T-helper 17 cell (primary cell): ENCODE measurements at regions not wholly inside any gene's neighbourhood (a gene's known extent, or its start where the extent isn't known, plus 50 kb on each side); places are given as distances from the start of the nearest gene placed in this dataset.
A peak's percentile ranks its signal among the peaks of the same experiment; 100 is the strongest.

Experiments
- ATAC-seq: fragments of 150-1000 bp; cut with Tn5 transposase; 2 replicates; pipeline ENCODE4 v1.10.0; 2021; ENCODE audit warnings: mild to moderate bottlenecking, moderate library complexity
- DNase-seq, 3 donors: peaks; one replicate each; pipeline versions ENCODE4 v3.0.0 to v3.0.0-alpha.2; 2020 to 2021
- H3K9me3 ChIP-seq: one replicate; pipeline ENCODE4 v1.7.0; 2013; ENCODE audit warnings: low read length, mild to moderate bottlenecking; ENCODE audit not compliant: control insufficient read depth, poor library complexity, severe bottlenecking
- H3K27ac Mint-ChIP-seq: one replicate; pipeline ENCODE4 v1.8.0; 2022; ENCODE audit warnings: mild to moderate bottlenecking, moderate library complexity, mixed read lengths
- H3K27me3 Mint-ChIP-seq: one replicate; pipeline ENCODE4 v1.8.0; 2022; ENCODE audit warnings: mixed read lengths
- H3K36me3 Mint-ChIP-seq: one replicate; pipeline ENCODE4 v1.8.0; 2022; ENCODE audit warnings: low read depth, mixed read lengths
- H3K4me1 Mint-ChIP-seq: one replicate; pipeline ENCODE4 v1.8.0; 2022; ENCODE audit warnings: mild to moderate bottlenecking, mixed read lengths
- H3K4me3 Mint-ChIP-seq: one replicate; pipeline ENCODE4 v1.8.0; 2022; ENCODE audit warnings: mild to moderate bottlenecking, moderate library complexity, mixed read lengths

- H3K27ac Mint-ChIP-seq: no peak overlapping the region
- no peak for ATAC-seq
- H3K9me3 ChIP-seq: no peaks in the 10 kb centered on the region
- no peaks in the 10 kb centered on the region for H3K27me3 Mint-ChIP-seq
- DNase-seq: no peak
- H3K36me3 Mint-ChIP-seq: no peaks in the 10 kb centered on the region
- no peak overlapping the region for H3K4me3 Mint-ChIP-seq
- H3K4me1 Mint-ChIP-seq: peaks cover 2% of the 10 kb centered on the region
These were observed 583.6 kb downstream of the BCL11B start for GRCh38 chr14:98688446-98688845.

GRCh38 chr14:98689951-98690350, 582.0 kb downstream of the BCL11B start:
- H3K27me3 Mint-ChIP-seq: no peaks in the 10 kb centered on the region
- no peak overlapping the region for H3K4me3 Mint-ChIP-seq
- H3K9me3 ChIP-seq: no peaks in the 10 kb centered on the region
- no peak for DNase-seq
- ATAC-seq: no peak
- no peaks in the 10 kb centered on the region for H3K4me1 Mint-ChIP-seq
- H3K36me3 Mint-ChIP-seq: no peaks in the 10 kb centered on the region
- H3K27ac Mint-ChIP-seq: no peak overlapping the region

GRCh38 chr14:98692832-98693231, 579.2 kb downstream of the BCL11B start:
- Mint-ChIP-seq H3K4me1 (no peaks in the 10 kb centered on the region), H3K36me3 (peaks cover 3% of the 10 kb centered on the region), H3K4me3 (no peak overlapping the region), H3K27me3 (no peaks in the 10 kb centered on the region), H3K27ac (no peak overlapping the region)
- DNase-seq: no peak
- no peaks in the 10 kb centered on the region for H3K9me3 ChIP-seq
- ATAC-seq: no peak

GRCh38 chr14:98694541-98694940, 577.5 kb downstream of the BCL11B start:
- H3K4me1 Mint-ChIP-seq: no peaks in the 10 kb centered on the region
- no peak overlapping the region for H3K4me3 Mint-ChIP-seq
- no peaks in the 10 kb centered on the region for H3K9me3 ChIP-seq
- no peak overlapping the region for H3K27ac Mint-ChIP-seq
- no peaks in the 10 kb centered on the region for H3K27me3 Mint-ChIP-seq
- DNase-seq: no peak
- H3K36me3 Mint-ChIP-seq: peaks cover 3% of the 10 kb centered on the region
- ATAC-seq: no peak

- Mint-ChIP-seq H3K27me3 (no peaks in the 10 kb centered on the region), H3K4me1 (no peaks in the 10 kb centered on the region)
- no peak for ATAC-seq
These were observed 576.2 kb downstream of the BCL11B start for GRCh38 chr14:98695809-98696208.

GRCh38 chr14:98698341-98698740, 573.7 kb downstream of the BCL11B start:
- H3K27me3 Mint-ChIP-seq: no peaks in the 10 kb centered on the region
- DNase-seq (no peak), ATAC-seq (no peak)
- H3K4me1 Mint-ChIP-seq: no peaks in the 10 kb centered on the region
- H3K9me3 ChIP-seq: no peaks in the 10 kb centered on the region
- no peak overlapping the region for H3K27ac Mint-ChIP-seq
- no peak overlapping the region for H3K4me3 Mint-ChIP-seq
- peaks cover 3% of the 10 kb centered on the region for H3K36me3 Mint-ChIP-seq

More at GRCh38 chr14:98695809-98696208, 576.2 kb downstream of the BCL11B start:
- no peak overlapping the region for H3K4me3 Mint-ChIP-seq
- no peak overlapping the region for H3K27ac Mint-ChIP-seq
- peaks cover 3% of the 10 kb centered on the region for H3K36me3 Mint-ChIP-seq
- DNase-seq: no peak
- H3K9me3 ChIP-seq: no peaks in the 10 kb centered on the region

GRCh38 chr14:98700748-98701147, 571.2 kb downstream of the BCL11B start:
- H3K27ac Mint-ChIP-seq: no peak overlapping the region
- DNase-seq (no peak), ATAC-seq (no peak)
- H3K27me3 Mint-ChIP-seq: no peaks in the 10 kb centered on the region
- H3K36me3 Mint-ChIP-seq: peaks cover 2% of the 10 kb centered on the region
- peaks cover 11% of the 10 kb centered on the region for H3K4me1 Mint-ChIP-seq
- no peaks in the 10 kb centered on the region for H3K9me3 ChIP-seq
- no peak overlapping the region for H3K4me3 Mint-ChIP-seq

GRCh38 chr14:98701377-98701776, 570.6 kb downstream of the BCL11B start:
- no peak overlapping the region for H3K4me3 Mint-ChIP-seq
- DNase-seq: no peak
- no peaks in the 10 kb centered on the region for H3K9me3 ChIP-seq
- ATAC-seq: no peak
- no peaks in the 10 kb centered on the region for H3K36me3 Mint-ChIP-seq
- H3K4me1 Mint-ChIP-seq: peaks cover 11% of the 10 kb centered on the region
- no peak overlapping the region for H3K27ac Mint-ChIP-seq
- H3K27me3 Mint-ChIP-seq: no peaks in the 10 kb centered on the region

GRCh38 chr14:98704441-98704840, 567.6 kb downstream of the BCL11B start:
- no peaks in the 10 kb centered on the region for H3K27me3 Mint-ChIP-seq
- H3K36me3 Mint-ChIP-seq: no peaks in the 10 kb centered on the region
- peak overlapping the region; percentile 59 for H3K4me3 Mint-ChIP-seq
- DNase-seq (no peak), ATAC-seq (no peak)
- no peaks in the 10 kb centered on the region for H3K9me3 ChIP-seq
- peaks cover 11% of the 10 kb centered on the region for H3K4me1 Mint-ChIP-seq
- H3K27ac Mint-ChIP-seq: peak overlapping the region; percentile 49

GRCh38 chr14:98705871-98706300, 566.1 kb downstream of the BCL11B start:
- Mint-ChIP-seq H3K4me3 (no peak overlapping the region), H3K27ac (no peak overlapping the region), H3K4me1 (peaks cover 15% of the 10 kb centered on the region), H3K36me3 (peaks cover 3% of the 10 kb centered on the region), H3K27me3 (no peaks in the 10 kb centered on the region)
- no peak for DNase-seq
- no peaks in the 10 kb centered on the region for H3K9me3 ChIP-seq
- ATAC-seq: no peak

GRCh38 chr14:98707522-98707921, 564.5 kb downstream of the BCL11B start:
- ATAC-seq (no peak), DNase-seq (no peak)
- Mint-ChIP-seq H3K36me3 (peaks cover 5% of the 10 kb centered on the region), H3K27ac (no peak overlapping the region), H3K27me3 (no peaks in the 10 kb centered on the region), H3K4me1 (peaks cover 23% of the 10 kb centered on the region), H3K4me3 (no peak overlapping the region)
- no peaks in the 10 kb centered on the region for H3K9me3 ChIP-seq

- H3K36me3 Mint-ChIP-seq: peaks cover 5% of the 10 kb centered on the region
- no peaks in the 10 kb centered on the region for H3K9me3 ChIP-seq
- no peak overlapping the region for H3K4me3 Mint-ChIP-seq
- H3K4me1 Mint-ChIP-seq: peaks cover 23% of the 10 kb centered on the region
- no peaks in the 10 kb centered on the region for H3K27me3 Mint-ChIP-seq
- ATAC-seq: no peak
- DNase-seq: no peak
- peak overlapping the region; percentile 3 for H3K27ac Mint-ChIP-seq
These were observed 563.4 kb downstream of the BCL11B start for GRCh38 chr14:98708555-98708954.

GRCh38 chr14:98711453-98711852, 560.5 kb downstream of the BCL11B start:
- Mint-ChIP-seq H3K4me1 (peaks cover 12% of the 10 kb centered on the region), H3K4me3 (peak overlapping the region; percentile 10)

GRCh38 chr14:98714626-98715425, 557.2 kb downstream of the BCL11B start:
- ATAC-seq (no peak), DNase-seq (no peak)
- Mint-ChIP-seq H3K4me3 (peak overlapping the region; percentile 16), H3K27me3 (peaks cover 30% of the 10 kb centered on the region), H3K27ac (no peak overlapping the region), H3K36me3 (peaks cover 5% of the 10 kb centered on the region), H3K4me1 (peaks cover 12% of the 10 kb centered on the region)
- H3K9me3 ChIP-seq: no peaks in the 10 kb centered on the region

More at GRCh38 chr14:98711453-98711852, 560.5 kb downstream of the BCL11B start:
- DNase-seq: no peak
- peak overlapping the region; percentile 79 for H3K27ac Mint-ChIP-seq
- no peaks in the 10 kb centered on the region for H3K9me3 ChIP-seq
- H3K27me3 Mint-ChIP-seq: peaks cover 20% of the 10 kb centered on the region
- peaks cover 5% of the 10 kb centered on the region for H3K36me3 Mint-ChIP-seq
- peak; percentile 86 for ATAC-seq
